ENCODE measurements at regions not wholly inside any gene's neighbourhood (a gene's known extent, or its start where the extent isn't known, plus 50 kb on each side); places are given as distances from the start of the nearest gene placed in this dataset.

DNA sequence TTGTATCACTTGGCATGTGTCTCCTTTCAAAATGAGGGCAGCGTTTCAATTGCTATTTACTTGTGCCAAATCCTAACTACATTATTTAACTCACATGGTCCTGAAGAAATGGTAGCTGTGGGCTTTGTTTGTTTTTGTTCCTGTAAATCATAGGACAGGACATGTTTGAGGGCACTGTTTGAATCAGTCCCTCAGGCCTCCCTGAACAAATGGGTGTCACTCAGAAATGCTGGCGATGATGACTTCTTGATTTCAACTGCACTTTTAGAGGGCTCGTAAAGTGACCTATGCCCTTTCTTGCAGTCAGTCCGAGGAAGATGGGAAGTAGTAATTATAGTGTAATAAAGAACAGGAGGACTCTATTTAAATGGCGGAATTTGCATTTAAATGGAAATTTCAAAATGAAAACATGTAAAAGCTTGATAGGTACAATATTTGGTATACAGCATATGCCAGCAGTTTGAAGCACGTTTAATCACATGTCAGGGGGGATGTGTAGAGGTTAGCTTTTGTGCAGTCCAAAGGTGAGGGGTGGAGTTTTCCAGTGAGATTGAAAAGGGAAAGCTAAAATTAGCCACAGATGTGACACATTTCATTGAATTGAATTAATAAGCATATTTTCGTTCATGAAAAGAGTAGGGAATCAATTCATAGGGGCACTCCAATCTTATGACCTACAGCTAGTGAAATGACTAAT, 1958.7 kb upstream of the IGFBP7 start:
- FAIRE-seq (no peak), DNase-seq (peak in 1 of 5 donors; percentile 3)
- intact Hi-C loops (cut with DNase I) = no loop called here
- Histone ChIP-seq H3K4me3 (ENCODE audit: low read length in 3 of 3) (no peak overlapping the region), H3K27ac (ENCODE audit: low read depth in 2 of 2, low read length in 2 of 2) (no peak overlapping the region), H3K4me1 (ENCODE audit: control insufficient read depth in 2 of 3, insufficient read depth in 2 of 3, low read depth in 1 of 3, low read length in 3 of 3) (no peaks in the 10 kb centered on the region), H3K36me3 (ENCODE audit: control insufficient read depth in 2 of 3, insufficient read depth in 3 of 3, low read length in 3 of 3) (no peaks in the 10 kb centered on the region), H3K9ac (ENCODE audit: low read length in 3 of 3) (no peak overlapping the region), H3K27me3 (ENCODE audit: control insufficient read depth, insufficient read depth, low read length) (no peaks in the 10 kb centered on the region), H3K9me3 (ENCODE audit: control insufficient read depth in 2 of 3, insufficient read depth in 1 of 3, low read length in 3 of 3) (no peaks in the 10 kb centered on the region)
- TF ChIP-seq, protein P1, sequence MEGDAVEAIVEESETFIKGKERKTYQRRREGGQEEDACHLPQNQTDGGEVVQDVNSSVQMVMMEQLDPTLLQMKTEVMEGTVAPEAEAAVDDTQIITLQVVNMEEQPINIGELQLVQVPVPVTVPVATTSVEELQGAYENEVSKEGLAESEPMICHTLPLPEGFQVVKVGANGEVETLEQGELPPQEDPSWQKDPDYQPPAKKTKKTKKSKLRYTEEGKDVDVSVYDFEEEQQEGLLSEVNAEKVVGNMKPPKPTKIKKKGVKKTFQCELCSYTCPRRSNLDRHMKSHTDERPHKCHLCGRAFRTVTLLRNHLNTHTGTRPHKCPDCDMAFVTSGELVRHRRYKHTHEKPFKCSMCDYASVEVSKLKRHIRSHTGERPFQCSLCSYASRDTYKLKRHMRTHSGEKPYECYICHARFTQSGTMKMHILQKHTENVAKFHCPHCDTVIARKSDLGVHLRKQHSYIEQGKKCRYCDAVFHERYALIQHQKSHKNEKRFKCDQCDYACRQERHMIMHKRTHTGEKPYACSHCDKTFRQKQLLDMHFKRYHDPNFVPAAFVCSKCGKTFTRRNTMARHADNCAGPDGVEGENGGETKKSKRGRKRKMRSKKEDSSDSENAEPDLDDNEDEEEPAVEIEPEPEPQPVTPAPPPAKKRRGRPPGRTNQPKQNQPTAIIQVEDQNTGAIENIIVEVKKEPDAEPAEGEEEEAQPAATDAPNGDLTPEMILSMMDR (IDR thresholded peaks at IDR 0.05; ENCODE audit: borderline replicate concordance, extremely low read depth, insufficient read depth) = no peak

DNA sequence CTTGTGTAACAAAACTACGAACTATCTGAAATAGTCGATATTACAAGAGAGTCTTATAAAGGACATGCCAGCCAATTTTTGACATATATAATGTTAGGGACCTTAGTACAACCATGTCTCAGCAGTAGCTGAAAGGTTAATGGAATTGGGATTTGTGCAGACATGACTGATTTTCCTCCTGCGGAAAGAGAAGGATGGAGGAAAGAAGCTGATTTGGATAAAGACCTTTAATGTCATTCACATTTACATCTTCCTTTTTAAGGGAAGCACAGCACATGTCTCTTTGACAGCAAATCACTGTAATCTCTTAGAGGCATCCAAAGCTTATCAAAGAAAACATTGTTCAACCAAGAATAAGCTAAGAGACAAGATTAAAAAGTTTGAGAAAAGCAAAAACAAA, 1976.2 kb upstream of the IGFBP7 start:
- TF ChIP-seq, protein P1 (IDR thresholded peaks at IDR 0.05; ENCODE audit: borderline replicate concordance, extremely low read depth, insufficient read depth) = no peak
- Histone ChIP-seq H3K27me3 (ENCODE audit: control insufficient read depth, insufficient read depth, low read length) (no peaks in the 10 kb centered on the region), H3K36me3 (ENCODE audit: control insufficient read depth in 2 of 3, insufficient read depth in 3 of 3, low read length in 3 of 3) (no peaks in the 10 kb centered on the region), H3K9ac (ENCODE audit: low read length in 3 of 3) (no peak overlapping the region), H3K4me3 (ENCODE audit: low read length in 3 of 3) (no peak overlapping the region), H3K9me3 (ENCODE audit: control insufficient read depth in 2 of 3, insufficient read depth in 1 of 3, low read length in 3 of 3) (no peaks in the 10 kb centered on the region), H3K27ac (ENCODE audit: low read depth in 2 of 2, low read length in 2 of 2) (no peak overlapping the region), H3K4me1 (ENCODE audit: control insufficient read depth in 2 of 3, insufficient read depth in 2 of 3, low read depth in 1 of 3, low read length in 3 of 3) (no peaks in the 10 kb centered on the region)
- DNase-seq (no peak), FAIRE-seq (no peak)
- intact Hi-C loops (cut with DNase I) = no loop called here

DNA sequence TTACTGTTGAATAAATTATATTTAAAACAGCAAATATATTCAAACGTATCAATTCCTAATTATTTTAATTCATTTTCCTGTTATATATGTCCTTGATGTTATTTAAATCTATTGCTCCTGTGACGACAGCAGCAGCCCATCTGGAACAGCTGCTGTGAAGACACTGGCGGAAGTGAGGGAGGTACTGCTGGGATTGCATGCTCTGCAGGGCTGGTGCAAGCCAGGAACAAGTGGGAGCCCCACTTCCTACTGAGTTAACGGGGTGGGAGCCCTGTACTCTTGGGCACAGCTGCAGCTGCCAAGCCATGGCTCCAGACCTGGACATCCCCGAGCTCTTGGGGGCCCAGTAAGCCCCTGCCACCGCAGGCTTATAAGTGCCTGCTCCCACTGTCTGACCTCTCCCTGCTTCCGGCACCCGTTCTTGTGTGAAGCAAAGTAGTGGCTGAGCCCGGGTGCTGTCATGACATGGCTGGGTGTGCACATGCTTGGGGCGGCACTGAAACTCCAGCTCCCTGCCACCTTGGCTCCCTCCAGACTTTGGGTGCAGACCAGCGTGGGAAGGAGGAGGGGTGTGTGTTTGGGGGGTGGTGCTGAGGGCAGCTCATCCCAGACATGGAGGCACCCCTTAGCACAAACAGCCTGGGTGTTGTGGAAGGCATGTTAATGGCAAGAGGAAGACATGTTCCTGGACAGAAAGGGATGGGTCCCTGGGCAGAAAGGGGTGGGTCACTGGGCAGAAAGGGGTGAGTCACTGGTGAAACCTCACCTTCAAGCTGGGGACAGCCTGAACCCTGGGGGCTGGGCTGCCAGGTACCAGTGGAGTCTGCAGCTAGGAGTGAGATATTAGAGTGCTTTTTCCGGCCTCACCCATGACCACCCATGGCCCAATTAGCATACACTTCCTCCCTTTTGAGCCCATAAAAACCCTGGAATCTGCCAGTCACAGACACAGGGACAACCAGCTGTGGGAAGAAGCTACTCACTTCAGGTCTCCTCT, 1981.3 kb upstream of the IGFBP7 start:
- FAIRE-seq = no peak
- Histone ChIP-seq H3K4me1 (ENCODE audit: control insufficient read depth in 2 of 3, insufficient read depth in 2 of 3, low read depth in 1 of 3, low read length in 3 of 3) (no peaks in the 10 kb centered on the region), H3K9ac (ENCODE audit: low read length in 3 of 3) (no peak overlapping the region), H3K27ac (ENCODE audit: low read depth in 2 of 2, low read length in 2 of 2) (no peak overlapping the region), H3K9me3 (ENCODE audit: control insufficient read depth in 2 of 3, insufficient read depth in 1 of 3, low read length in 3 of 3) (no peaks in the 10 kb centered on the region), H3K4me3 (ENCODE audit: low read length in 3 of 3) (no peak overlapping the region), H3K27me3 (ENCODE audit: control insufficient read depth, insufficient read depth, low read length) (no peaks in the 10 kb centered on the region), H3K36me3 (ENCODE audit: control insufficient read depth in 2 of 3, insufficient read depth in 3 of 3, low read length in 3 of 3) (no peaks in the 10 kb centered on the region)
- DNase-seq = peak in 2 of 5 donors; percentile 25 to 44
- intact Hi-C loops (cut with DNase I) = no loop called here
- TF ChIP-seq, protein P1 (IDR thresholded peaks at IDR 0.05; ENCODE audit: borderline replicate concordance, extremely low read depth, insufficient read depth) = no peak
